DND-41 (cell line): ENCODE measurements at regions not wholly inside any gene's neighbourhood (a gene's known extent, or its start where the extent isn't known, plus 50 kb on each side); places are given as distances from the start of the nearest gene placed in this dataset.

Experiments used
- ATAC-seq: fragments of 200-7000 bp; cut with Tn5 transposase; 3 replicates; pipeline ENCODE4 v1.9.1; 2021; ENCODE audit warnings: low read depth; ENCODE audit not compliant: insufficient read depth
- DNase-seq: peaks from one replicate; pipeline ENCODE4 v3.0.0-alpha.2; 2020
- H2AFZ ChIP-seq: 2 replicates; pipeline ENCODE4 v1.6.0; 2012; ENCODE audit warnings: low read depth, low read length
- H3K27ac ChIP-seq: 2 replicates; pipeline ENCODE4 v1.5.1; 2012; ENCODE audit warnings: low read length, inconsistent platforms
- H3K27me3 ChIP-seq: fragments of 200-600 bp; sonication (generic); 2 replicates; pipeline ENCODE4 v1.6.0; 2012; ENCODE audit warnings: low read length, mild to moderate bottlenecking, inconsistent platforms; ENCODE audit not compliant: insufficient read depth, poor library complexity
- H3K36me3 ChIP-seq: 2 replicates; pipeline ENCODE4 v1.5.1; 2012; ENCODE audit warnings: low read length, inconsistent platforms; ENCODE audit not compliant: insufficient read depth
- H3K4me1 ChIP-seq: 2 replicates; pipeline ENCODE4 v1.5.1; 2012; ENCODE audit warnings: mild to moderate bottlenecking, low read length; ENCODE audit not compliant: insufficient read depth
- H3K4me2 ChIP-seq: 2 replicates; pipeline ENCODE4 v1.6.0; 2012; ENCODE audit warnings: mild to moderate bottlenecking, moderate library complexity, low read length, inconsistent platforms; ENCODE audit not compliant: insufficient read depth
- H3K4me3 ChIP-seq, 2 experiments: fragments of 200-600 bp in 1 of 2; shearing (Covaris generic) in 1 of 2; 2 replicates each; pipeline ENCODE4 v1.5.1; 2012 to 2016; ENCODE audit warnings: inconsistent platforms in 2 of 2, low read length in 2 of 2, mild to moderate bottlenecking in 2 of 2, low read depth in 1 of 2, moderate library complexity in 1 of 2
- H3K79me2 ChIP-seq: 2 replicates; pipeline ENCODE4 v1.6.0; 2012; ENCODE audit warnings: low read length, inconsistent platforms; ENCODE audit not compliant: insufficient read depth
- H3K9ac ChIP-seq: 2 replicates; pipeline ENCODE4 v1.6.0; 2012; ENCODE audit warnings: low read depth, mild to moderate bottlenecking, inconsistent platforms, low read length, moderate library complexity
- H3K9me3 ChIP-seq: 2 replicates; pipeline ENCODE4 v1.5.1; 2012; ENCODE audit warnings: low read length, moderate library complexity, mild to moderate bottlenecking, inconsistent platforms; ENCODE audit not compliant: insufficient read depth, severe bottlenecking
- H4K20me1 ChIP-seq: 2 replicates; pipeline ENCODE4 v1.6.0; 2012; ENCODE audit warnings: low read length; ENCODE audit not compliant: insufficient read depth
- EZH2 ChIP-seq: IDR thresholded peaks from 3 replicates; pipeline ENCODE4 v1.6.1; 2012; ENCODE audit warnings: borderline replicate concordance, low read depth, mild to moderate bottlenecking, moderate library complexity, low read length, inconsistent platforms; ENCODE audit not compliant: severe bottlenecking
- TF ChIP-seq, protein P1 (sequence below): IDR thresholded peaks from 2 replicates; pipeline ENCODE4 v1.5.1; 2012; ENCODE audit warnings: borderline replicate concordance, low read length, moderate library complexity, mild to moderate bottlenecking; ENCODE audit not compliant: poor library complexity, severe bottlenecking; ENCODE audit errors: extremely low read depth

DNA sequence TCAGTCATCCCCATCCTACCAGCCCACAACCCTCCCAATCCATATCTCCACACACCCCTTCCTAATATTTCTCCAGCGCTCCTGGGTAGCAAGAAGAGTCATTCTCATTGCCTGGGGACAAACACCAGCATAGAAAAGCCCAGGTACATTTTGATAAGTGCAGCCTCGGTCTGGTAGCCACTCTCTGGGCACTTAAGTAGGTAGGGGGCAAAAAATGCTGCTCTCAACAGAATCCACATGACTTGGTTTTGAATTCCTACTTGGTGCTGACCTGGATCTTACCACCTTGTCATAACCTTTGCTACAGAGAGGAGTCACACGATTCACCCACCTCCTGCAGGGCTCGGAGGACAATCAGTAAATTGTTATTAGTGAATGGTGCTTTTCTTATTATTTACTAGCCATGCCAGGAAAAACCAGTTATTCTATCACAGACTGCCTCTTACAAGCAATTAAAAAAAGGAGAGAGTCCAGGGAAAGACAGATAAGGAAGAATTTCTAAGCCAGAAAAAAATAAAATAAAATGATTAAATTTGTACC lies 249.1 kb downstream of the LY86 start:
- ATAC-seq: no peak
- Histone ChIP-seq H3K27me3 (no peaks in the 10 kb centered on the region), H3K4me1 (no peaks in the 10 kb centered on the region), H3K36me3 (no peaks in the 10 kb centered on the region), H3K4me3 (no peak overlapping the region), H2AFZ (no peak overlapping the region), H3K9ac (no peak overlapping the region), H3K79me2 (no peaks in the 10 kb centered on the region), H3K9me3 (no peaks in the 10 kb centered on the region), H3K27ac (no peak overlapping the region), H3K4me2 (no peak overlapping the region), H4K20me1 (no peaks in the 10 kb centered on the region; the same call in 1 of the 2 replicates)
- TF ChIP-seq EZH2: no peak
- TF ChIP-seq, protein P1, sequence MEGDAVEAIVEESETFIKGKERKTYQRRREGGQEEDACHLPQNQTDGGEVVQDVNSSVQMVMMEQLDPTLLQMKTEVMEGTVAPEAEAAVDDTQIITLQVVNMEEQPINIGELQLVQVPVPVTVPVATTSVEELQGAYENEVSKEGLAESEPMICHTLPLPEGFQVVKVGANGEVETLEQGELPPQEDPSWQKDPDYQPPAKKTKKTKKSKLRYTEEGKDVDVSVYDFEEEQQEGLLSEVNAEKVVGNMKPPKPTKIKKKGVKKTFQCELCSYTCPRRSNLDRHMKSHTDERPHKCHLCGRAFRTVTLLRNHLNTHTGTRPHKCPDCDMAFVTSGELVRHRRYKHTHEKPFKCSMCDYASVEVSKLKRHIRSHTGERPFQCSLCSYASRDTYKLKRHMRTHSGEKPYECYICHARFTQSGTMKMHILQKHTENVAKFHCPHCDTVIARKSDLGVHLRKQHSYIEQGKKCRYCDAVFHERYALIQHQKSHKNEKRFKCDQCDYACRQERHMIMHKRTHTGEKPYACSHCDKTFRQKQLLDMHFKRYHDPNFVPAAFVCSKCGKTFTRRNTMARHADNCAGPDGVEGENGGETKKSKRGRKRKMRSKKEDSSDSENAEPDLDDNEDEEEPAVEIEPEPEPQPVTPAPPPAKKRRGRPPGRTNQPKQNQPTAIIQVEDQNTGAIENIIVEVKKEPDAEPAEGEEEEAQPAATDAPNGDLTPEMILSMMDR: no peak
- DNase-seq: no peak

DNA sequence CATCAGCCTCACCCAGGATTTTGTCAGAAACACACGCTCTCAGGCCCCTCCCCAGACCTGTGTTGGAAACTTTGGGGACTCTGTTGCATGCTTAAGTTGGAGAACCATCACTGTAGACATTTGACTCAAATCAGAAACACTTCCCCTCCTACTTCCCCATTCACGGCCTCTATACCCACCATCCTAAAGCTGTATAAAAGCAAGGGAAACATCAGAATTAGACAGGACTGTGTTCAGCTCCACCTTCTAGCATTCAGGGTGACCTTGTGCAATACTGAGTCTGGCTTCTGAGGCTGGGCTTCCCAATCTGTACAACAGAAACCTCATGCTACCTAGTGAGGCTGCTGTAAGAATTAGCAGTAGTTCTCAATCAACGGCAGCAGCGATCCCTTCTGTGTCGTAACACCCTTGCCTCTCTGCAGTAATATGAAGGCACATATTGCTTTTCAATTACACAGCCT lies 252.3 kb downstream of the LY86 start:
- Histone ChIP-seq H4K20me1 (no peaks in the 10 kb centered on the region), H3K4me2 (no peak overlapping the region), H3K9ac (no peak overlapping the region), H3K36me3 (no peaks in the 10 kb centered on the region), H3K4me1 (no peaks in the 10 kb centered on the region), H3K27ac (no peak overlapping the region), H3K79me2 (no peaks in the 10 kb centered on the region), H3K27me3 (no peaks in the 10 kb centered on the region), H3K4me3 (no peak overlapping the region), H2AFZ (no peak overlapping the region), H3K9me3 (peaks cover 3% of the 10 kb centered on the region)
- TF ChIP-seq, protein P1: no peak
- TF ChIP-seq EZH2: no peak
- DNase-seq (no peak), ATAC-seq (no peak)

DNA sequence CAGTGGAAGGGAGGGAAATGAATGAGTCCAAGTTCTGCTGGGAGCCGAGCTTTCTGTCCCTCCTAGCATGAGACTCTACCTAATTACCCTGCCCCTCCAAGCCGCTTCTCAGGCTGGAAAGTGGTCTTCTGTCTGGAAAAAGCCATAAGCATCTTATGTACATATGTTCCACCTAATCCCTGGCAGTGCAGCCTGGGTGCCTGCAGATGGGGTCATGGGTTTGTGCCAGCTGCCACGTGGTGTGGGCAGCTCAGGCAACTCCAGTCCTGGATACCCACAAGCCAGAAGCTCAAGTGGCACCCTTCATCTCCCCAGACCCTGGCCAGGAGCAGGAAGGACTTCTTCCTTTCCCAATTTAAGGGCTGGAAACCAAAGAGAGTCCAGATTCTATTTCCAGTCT lies 253.1 kb downstream of the LY86 start:
- Histone ChIP-seq H3K4me2 (no peak overlapping the region), H3K4me1 (no peaks in the 10 kb centered on the region), H3K4me3 (no peak overlapping the region), H3K27me3 (no peaks in the 10 kb centered on the region), H4K20me1 (no peaks in the 10 kb centered on the region), H3K36me3 (no peaks in the 10 kb centered on the region), H2AFZ (no peak overlapping the region), H3K27ac (no peak overlapping the region), H3K79me2 (no peaks in the 10 kb centered on the region), H3K9me3 (peaks cover 9% of the 10 kb centered on the region), H3K9ac (no peak overlapping the region)
- no peak for TF ChIP-seq EZH2
- TF ChIP-seq, protein P1: peak; percentile 5
- no peak for DNase-seq
- ATAC-seq: no peak
